HG02588 (cell line): ENCODE measurements at regions not wholly inside any gene's neighbourhood (a gene's known extent, or its start where the extent isn't known, plus 50 kb on each side); places are given as distances from the start of the nearest gene placed in this dataset.
"Not testable (repeated sequence)": the region's sequence is repeated elsewhere in the genome, so short reads cannot be mapped to it uniquely, and the experiment has no call there.

Experiments used
- ATAC-seq: cut with Tn5 transposase; IDR thresholded peaks from one replicate; pipeline ENCODE4 v1.9.1; 2021; ENCODE audit warnings: mild to moderate bottlenecking, moderate library complexity; ENCODE audit not compliant: unreplicated experiment

- ATAC-seq = not testable (repeated sequence)
Measured at GRCh38 chr13:65273811-65274420, 1956.2 kb downstream of the PCDH9 start.

GRCh38 chr13:65268009-65268408, 1962.1 kb downstream of the PCDH9 start:
- no peak for ATAC-seq

- no peak for ATAC-seq
Measured at GRCh38 chr13:65265988-65266387, 1964.1 kb downstream of the PCDH9 start.

- no peak for ATAC-seq
Measured at GRCh38 chr13:65264066-65264465, 1966.1 kb downstream of the PCDH9 start.

GRCh38 chr13:65260946-65261891, 1968.9 kb downstream of the PCDH9 start:
- ATAC-seq = no peak

GRCh38 chr13:65240773-65241172, 1989.4 kb downstream of the PCDH9 start:
- no peak for ATAC-seq

GRCh38 chr13:65236841-65237418, 1993.2 kb downstream of the PCDH9 start:
- no peak for ATAC-seq

- ATAC-seq = no peak
Measured at GRCh38 chr13:65217471-65217995, 2012.6 kb downstream of the PCDH9 start.

GRCh38 chr13:65202845-65203244, 2027.3 kb downstream of the PCDH9 start:
- not testable (repeated sequence) for ATAC-seq

- no peak for ATAC-seq
Measured at GRCh38 chr13:65188721-65189120, 2041.4 kb downstream of the PCDH9 start.

- ATAC-seq = no peak
Measured at GRCh38 chr13:65168026-65168425, 2062.1 kb downstream of the PCDH9 start.

- ATAC-seq = no peak
Measured at GRCh38 chr13:65166675-65167074, 2063.5 kb downstream of the PCDH9 start.

GRCh38 chr13:65159803-65160202, 2070.3 kb downstream of the PCDH9 start:
- ATAC-seq = no peak

- no peak for ATAC-seq
Measured at GRCh38 chr13:65155861-65156260, 2074.3 kb downstream of the PCDH9 start.

GRCh38 chr13:65154661-65155447, 2075.3 kb downstream of the PCDH9 start:
- ATAC-seq = no peak

GRCh38 chr13:65149687-65150086, 2080.4 kb downstream of the PCDH9 start:
- no peak for ATAC-seq

GRCh38 chr13:65143920-65144319, 2086.2 kb downstream of the PCDH9 start:
- ATAC-seq = no peak

GRCh38 chr13:65133094-65133493, 2097.0 kb downstream of the PCDH9 start:
- no peak for ATAC-seq

- no peak for ATAC-seq
Measured at GRCh38 chr13:65125236-65125635, 2104.9 kb downstream of the PCDH9 start.

- ATAC-seq = no peak
Measured at GRCh38 chr13:65112531-65112941, 2117.6 kb downstream of the PCDH9 start.

GRCh38 chr13:65112123-65112522, 2118.0 kb downstream of the PCDH9 start:
- ATAC-seq = no peak
